ENCODE measurements at regions not wholly inside any gene's neighbourhood (a gene's known extent, or its start where the extent isn't known, plus 50 kb on each side); places are given as distances from the start of the nearest gene placed in this dataset.

DNA sequence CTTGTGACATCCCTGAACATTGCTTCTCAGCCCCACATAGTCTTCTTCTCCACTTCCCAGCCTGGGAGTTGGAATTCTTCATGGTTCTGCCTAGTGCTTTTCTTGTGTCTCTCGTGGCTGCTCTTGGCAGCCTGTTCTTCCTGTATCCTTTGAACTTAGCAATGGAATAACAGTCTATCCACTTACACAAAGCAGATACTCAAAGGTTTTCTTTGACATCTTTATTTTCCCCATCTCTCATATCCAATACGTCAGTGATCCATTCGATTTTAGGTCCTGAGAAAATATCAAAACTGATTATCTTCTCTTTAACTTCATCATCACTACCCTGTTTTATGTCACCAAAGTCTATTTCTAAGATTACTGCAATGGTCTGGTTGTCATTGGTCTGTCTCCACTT is 1091.2 kb upstream of the PIK3C3 start:
- no peak for DNase-seq

DNA sequence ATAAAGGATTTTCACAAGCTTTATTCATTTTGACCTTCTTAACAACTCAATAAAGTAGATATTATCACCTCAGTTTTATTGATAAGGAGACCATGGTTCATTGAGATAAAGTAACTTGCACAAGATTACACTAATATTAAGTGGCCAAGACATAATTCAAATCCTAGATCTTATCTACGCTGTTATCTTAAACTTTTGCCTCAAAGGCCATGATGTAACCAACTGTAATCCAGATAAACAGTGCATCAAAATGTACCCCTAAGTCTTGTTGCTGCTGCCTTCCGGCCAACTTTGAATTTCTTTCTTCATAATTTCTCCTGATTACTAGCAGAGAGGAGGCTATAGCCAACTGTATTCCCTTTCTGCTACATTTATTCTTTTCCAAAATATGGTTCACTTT is 1094.8 kb upstream of the PIK3C3 start:
- DNase-seq = no peak

DNA sequence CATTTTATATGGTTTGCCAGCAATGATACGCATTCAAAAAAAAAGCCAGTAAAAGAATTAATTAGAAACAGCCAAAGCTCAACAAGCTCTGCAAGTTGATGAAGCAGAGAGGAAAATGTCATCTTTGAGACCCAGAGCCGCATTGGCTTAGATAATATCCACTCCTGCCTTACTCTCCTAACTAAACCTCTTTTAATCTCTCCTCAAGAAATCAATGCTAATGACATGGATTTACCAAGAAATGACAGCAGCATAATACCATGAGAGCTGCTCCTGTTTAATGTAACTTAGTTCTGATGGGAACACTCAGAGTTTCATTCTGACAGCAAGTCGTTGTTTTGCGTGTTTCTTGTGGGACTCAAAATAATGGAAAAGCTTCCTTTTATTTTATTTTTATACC is 1099.4 kb upstream of the PIK3C3 start:
- DNase-seq = no peak

DNA sequence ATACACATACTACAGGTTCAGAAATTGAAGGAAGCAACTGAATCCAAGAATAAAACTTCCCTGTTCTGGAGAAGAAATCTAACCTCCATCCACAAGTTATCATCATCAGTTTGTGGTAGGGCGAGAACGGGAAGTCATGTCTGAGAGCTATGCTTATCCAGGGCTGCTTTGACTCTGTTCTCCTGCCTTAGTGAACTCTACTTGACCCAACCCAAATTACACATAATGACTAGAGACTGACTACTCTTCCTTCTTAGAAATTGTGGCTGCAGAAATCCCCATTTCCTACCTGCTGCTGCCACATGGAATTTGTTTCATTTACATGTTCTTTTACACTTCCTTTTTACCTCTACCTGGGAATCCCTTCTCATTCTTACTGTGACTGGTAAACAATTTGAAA is 1102.6 kb upstream of the PIK3C3 start:
- no peak for DNase-seq

GRCh38 chr18:40851014-40851429 is 1104.0 kb upstream of the PIK3C3 start:
- DNase-seq = no peak

DNA sequence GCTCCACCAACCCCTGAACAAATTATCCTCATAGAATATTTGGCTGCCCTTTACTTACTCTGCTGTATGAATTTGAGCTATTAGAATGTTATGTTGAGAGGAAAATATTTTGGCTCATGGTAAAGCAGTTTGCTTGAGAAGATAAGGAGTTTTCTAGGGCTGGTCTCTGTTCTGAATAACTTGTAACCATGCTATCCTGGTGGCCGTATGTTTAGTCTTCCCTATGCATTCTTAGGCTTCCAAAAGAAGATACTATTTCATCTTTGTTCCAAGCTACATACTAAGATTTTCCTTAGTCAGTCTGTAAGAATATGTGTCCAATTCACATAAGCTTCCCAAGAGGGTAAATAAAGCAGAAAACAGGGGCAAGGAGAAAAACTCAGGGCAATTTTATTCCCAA is 1105.1 kb upstream of the PIK3C3 start:
- no peak for DNase-seq

- no peak for DNase-seq
These were observed 1113.6 kb upstream of the PIK3C3 start for GRCh38 chr18:40841467-40841866.

DNA sequence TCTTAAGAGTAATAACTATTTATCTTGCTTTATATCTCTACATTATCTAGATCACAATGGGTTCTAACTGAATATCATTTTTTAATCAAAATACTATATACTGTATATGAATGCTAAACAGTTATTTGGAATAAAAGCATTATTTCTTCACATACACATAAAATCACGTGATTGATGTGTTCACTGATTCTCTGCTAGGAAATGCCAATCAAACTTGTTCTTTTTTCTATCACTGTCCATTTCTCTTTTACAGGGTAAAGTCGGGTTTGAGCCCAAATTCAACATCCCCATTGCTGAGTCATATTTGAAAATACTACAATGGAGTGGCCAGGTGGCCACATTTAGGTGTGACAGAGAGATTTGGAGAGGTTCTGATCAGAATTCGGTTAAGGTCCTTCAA is 1114.0 kb upstream of the PIK3C3 start:
- no peak for DNase-seq

GRCh38 chr18:40832362-40832761 is 1122.7 kb upstream of the PIK3C3 start:
- DNase-seq = no peak

DNA sequence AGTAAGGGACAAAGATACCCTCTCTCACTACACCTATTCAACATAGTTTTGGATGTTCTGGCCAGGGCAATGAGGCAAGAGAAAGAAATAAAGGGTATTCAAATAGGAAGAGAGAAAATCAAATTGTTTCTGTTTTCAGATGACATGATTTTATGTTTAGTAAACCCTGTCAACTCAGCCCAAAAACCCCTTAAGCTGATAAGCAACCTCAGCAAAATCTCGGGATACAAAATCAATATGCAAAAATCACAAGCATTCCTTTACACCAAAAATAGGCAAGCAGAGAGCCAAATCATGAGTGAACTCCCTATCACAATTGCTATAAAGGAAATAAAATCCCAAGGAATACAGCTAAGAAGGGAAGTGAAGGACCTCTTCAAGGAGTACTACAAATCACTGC is 1130.7 kb upstream of the PIK3C3 start:
- DNase-seq = no peak

DNA sequence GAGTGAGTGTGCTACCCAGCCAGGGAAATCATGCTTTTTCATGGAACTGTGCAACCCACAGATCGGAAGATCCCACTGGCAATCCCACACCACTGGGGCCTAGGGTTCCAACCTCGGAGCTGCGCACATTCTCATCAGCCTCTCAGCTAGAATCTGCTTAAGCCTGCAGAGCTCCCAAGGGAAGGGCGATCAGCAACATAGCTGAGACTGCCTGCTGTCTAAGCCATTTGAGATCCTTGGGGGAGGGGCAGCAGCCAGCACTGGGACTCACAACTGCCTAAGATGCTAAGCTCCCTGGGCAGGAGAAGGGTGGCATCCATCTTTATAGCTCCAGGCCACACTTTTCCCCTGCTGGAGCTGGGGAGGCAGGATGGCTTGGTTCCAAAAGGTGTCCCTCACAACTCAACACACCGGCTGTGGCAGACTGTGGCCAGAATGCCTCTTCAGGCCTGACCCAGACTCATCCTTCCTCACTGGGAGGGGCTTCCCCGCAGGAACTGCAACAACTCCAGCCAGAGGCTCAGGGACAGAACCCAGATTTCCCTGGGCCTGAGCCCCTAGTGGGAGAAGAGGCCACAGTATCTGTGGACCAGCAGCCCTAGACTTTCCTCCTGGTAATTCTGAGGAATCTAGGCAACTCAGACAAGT is 1133.3 kb upstream of the PIK3C3 start:
- no peak for DNase-seq

- DNase-seq = no peak
These were observed 1142.0 kb upstream of the PIK3C3 start for GRCh38 chr18:40812981-40813515.

DNA sequence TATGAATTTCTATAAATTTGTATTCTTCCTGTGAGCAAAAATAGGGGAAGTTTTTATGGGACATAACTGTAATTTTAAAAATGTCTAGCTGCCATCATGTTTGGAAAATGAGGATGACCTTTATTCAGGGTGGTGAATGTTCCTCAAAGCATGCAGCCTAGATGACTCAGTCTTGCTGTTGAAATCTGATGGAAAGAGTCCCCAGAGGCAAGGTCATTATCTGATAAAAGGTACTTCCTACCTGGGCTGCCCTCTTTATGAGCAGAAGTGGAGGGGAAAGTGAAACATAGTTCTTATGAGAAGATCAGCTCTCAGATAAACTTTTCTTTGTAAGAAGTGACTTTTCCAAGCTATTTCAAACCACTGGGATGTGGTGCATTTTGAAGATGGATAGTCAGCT is 1144.7 kb upstream of the PIK3C3 start:
- no peak for DNase-seq

DNA sequence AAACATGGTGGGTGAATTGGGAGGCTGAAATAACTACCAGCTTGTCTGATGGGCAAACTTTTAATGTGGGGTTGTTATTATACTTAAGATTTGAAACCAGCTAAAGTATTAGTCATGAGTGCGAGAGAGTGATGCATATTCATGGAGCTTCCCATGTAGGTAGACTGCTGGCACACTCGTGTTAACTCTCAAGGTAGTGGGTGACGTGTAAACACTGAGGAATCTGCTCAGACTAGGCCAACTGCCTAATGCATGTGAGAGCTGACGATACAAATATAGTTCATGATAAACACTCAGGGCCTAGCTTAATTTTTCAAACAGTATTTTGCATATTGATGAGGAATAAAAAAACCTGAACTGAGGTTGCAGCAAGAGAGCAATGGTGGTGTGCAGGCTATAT is 1165.7 kb upstream of the PIK3C3 start:
- no peak for DNase-seq

DNA sequence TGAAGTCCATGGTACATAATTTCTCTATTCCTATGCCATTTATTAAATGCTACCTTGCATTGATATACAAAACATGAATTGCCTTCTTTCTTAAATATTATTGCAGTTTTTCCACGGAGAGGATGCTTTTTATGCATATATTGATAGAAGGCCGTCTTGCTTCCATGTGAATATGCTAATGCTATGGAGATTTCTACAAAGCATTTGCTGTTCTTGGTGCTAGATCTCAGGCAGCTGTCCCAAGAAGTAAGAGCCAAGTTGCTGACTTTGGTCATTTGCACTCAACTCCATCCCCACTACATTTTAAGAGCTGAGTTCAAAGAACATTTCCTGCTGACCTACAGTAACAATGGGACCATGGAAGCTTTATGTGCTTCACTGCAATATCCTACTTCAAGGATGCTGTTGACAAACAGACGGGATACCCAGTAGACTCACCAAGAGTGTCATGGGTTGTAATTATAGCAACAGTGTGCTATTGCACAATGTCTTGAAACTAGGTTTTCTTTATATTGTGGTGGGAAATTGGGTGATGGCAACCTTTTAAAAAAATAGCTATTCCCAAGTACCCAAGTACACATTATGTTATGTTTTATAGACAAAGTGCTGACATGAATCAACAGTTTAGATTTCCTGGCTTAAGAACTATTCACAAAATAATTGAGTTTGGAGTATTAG is 1172.4 kb upstream of the PIK3C3 start:
- DNase-seq = no peak

- DNase-seq = no peak
These were observed 1185.2 kb upstream of the PIK3C3 start for GRCh38 chr18:40769786-40770185.

DNA sequence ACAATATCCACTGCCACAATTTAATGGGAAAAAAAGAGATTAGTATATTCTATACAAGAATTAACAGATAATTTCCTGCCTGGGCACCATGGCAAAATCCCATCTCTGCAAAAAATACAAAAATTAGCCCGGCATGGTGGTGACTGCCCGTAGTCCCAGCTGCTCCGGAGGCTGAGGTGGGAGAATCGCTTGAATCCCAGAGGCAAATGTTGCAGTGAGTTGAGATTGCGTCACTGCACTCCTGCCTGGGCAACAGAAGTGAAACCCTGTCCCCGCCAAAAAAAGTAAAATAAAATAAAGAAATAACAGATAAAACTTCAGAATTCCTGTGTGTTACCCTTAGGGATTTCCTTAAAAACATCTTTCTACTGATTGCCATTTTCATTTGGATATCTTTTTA is 1194.8 kb upstream of the PIK3C3 start:
- DNase-seq = no peak

DNA sequence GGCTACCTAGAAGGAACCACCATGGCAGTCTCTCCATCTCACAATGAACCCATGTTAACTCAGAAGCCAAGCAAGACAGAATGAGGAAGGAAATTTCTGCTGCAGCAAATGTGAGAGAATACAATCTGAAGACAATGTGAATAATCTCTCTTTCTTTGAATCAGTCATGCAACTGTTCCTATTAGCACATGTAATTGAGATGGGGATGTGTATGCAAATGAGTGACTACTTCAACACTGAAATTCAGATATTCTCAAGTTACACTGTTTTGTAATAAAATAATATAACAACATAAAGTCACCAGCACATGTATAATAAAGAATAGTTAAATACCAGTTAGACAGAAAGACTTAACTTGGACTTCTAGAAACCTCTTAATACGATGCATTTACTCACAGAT is 1200.6 kb upstream of the PIK3C3 start:
- no peak for DNase-seq

- DNase-seq = no peak
These were observed 1202.7 kb upstream of the PIK3C3 start for GRCh38 chr18:40752316-40752715.

DNA sequence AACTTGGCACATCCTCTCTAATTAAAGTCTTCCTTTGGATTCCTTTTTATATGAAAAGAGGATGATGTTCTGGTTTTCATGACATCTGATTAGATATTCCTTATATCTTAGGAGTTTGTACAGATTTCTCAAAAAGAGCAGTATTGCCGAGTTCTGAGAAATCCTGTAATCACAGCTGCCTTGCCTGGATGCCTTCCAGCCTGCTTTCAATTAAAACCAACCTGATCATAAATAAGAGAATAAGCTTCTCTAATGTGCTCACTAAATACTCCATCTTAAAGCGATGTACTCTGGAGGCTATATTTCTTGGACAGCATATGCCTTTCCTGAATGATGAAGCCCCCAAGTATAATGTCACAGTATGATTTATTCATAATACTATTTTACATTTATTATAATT is 1203.8 kb upstream of the PIK3C3 start:
- no peak for DNase-seq

DNA sequence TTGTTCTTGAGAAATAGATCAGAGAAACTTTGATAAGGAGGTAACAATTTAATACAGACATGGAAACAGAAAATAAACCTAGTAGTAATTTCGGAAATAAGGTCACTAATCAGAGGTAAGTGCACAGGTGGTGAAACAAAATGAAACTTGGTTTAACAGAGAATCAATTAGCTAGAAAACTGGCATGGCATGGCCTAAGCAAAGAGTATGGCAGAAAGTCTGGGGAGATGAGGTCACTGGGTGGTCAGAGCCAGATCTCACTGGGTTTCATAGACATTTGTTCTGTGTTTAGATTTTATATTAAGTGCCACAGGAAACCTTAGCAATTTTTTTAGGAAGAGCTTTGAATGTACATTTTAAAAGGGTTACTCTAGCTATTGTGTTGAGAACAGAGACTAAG is 1216.0 kb upstream of the PIK3C3 start:
- no peak for DNase-seq

DNA sequence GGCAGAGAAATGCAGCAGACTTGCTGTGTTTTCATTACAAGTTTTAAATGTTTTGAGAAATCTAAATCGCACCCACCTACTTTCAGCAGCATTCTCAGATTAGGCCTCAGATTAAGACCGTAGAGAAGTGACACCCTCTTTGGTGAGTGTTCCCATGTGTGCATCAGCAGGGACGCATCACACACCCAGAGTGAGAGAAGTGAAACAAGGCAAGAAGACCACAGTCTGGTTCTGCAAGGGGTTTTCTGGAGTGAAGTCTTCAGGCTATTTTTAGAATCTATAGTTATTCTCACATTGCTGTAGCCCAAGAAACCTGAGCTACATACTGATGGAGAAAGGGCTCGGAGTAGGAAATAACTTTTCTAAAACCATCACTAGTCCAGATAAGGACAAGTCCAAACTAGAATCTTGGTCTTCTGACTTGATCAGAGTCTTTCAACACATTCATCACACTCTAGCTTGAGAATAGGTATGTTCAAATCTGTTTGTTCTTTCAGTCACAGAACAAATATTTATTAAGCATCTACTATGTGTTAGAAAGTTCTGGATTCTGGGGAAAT is 1216.6 kb upstream of the PIK3C3 start:
- no peak for DNase-seq

DNA sequence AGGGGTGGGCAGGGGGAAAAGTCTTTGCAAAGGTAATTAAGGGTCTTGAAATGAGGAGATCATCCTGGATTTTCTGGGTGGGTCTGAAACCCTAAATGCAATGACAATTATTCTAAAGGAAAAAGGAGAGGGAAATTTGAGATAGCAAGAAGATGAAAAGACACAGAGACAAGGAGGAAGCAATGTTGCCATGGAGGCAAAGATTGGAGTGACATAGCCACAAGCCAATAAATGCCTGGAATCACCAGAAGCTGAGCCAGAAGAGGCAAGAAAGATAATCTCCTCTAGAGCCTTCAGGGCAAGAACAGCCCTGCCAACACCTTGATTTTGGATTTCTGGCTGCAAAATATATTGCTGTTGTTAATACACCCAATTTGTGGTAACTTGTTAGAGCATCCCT is 1246.3 kb upstream of the PIK3C3 start:
- no peak for DNase-seq

- DNase-seq = no peak
These were observed 1247.2 kb upstream of the PIK3C3 start for GRCh38 chr18:40707797-40708196.

GRCh38 chr18:40698129-40698528 is 1256.9 kb upstream of the PIK3C3 start:
- no peak for DNase-seq
